Liver (tissue), 3 donors: ENCODE measurements at regions not wholly inside any gene's neighbourhood (a gene's known extent, or its start where the extent isn't known, plus 50 kb on each side); places are given as distances from the start of the nearest gene placed in this dataset.
"Not testable (repeated sequence)": the region's sequence is repeated elsewhere in the genome, so short reads cannot be mapped to it uniquely, and the experiment has no call there.

ENCODE experiments used
- RAD21 ChIP-seq, 2 donors: IDR thresholded peaks; 2 replicates each; pipeline ENCODE4 v1.6.1; 2016; ENCODE audit warnings: antibody characterized with exemption in 2 of 2, mild to moderate bottlenecking in 2 of 2
- SP1 ChIP-seq: IDR thresholded peaks from 2 replicates; pipeline ENCODE4 v1.6.1; 2018; ENCODE audit warnings: antibody characterized with exemption, mild to moderate bottlenecking
- TF ChIP-seq, protein P1 (sequence below): fragments of 150-350 bp; IDR thresholded peaks from 2 replicates; pipeline ENCODE4 v1.5.1; 2017; ENCODE audit warnings: improper control_type of control experiment, low read depth, low read length; ENCODE audit not compliant: missing input control
- TF ChIP-seq, protein P2 (sequence below): IDR thresholded peaks from 2 replicates; pipeline ENCODE4 v1.6.1; 2016; ENCODE audit warnings: antibody characterized with exemption
- donor health status: healthy.
- donor health status: healthy.

DNA sequence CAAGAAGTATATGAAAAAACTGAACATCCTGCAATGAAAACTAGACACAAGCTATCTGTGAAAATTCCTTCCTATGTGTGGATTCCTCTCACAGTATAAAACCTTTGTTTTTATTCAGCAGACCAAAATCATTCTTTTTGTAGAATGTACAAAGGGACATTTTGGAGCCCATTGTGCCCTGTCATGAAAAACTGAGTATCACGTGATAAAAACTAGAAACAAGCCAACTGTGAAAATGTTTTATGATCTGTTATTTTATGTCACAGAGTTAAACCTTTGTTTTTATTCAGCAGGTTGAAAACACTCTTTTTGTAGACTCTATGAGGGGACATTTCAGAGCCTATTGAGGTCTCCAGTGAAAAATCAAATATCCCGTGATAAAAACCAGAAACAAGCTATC, 1667.9 kb upstream of the DEFB115 start:
- TF ChIP-seq, protein P1, sequence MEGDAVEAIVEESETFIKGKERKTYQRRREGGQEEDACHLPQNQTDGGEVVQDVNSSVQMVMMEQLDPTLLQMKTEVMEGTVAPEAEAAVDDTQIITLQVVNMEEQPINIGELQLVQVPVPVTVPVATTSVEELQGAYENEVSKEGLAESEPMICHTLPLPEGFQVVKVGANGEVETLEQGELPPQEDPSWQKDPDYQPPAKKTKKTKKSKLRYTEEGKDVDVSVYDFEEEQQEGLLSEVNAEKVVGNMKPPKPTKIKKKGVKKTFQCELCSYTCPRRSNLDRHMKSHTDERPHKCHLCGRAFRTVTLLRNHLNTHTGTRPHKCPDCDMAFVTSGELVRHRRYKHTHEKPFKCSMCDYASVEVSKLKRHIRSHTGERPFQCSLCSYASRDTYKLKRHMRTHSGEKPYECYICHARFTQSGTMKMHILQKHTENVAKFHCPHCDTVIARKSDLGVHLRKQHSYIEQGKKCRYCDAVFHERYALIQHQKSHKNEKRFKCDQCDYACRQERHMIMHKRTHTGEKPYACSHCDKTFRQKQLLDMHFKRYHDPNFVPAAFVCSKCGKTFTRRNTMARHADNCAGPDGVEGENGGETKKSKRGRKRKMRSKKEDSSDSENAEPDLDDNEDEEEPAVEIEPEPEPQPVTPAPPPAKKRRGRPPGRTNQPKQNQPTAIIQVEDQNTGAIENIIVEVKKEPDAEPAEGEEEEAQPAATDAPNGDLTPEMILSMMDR, result not testable (repeated sequence)
- TF ChIP-seq RAD21 (IDR thresholded peaks at IDR 0.05); SP1: not testable (repeated sequence)
- TF ChIP-seq, protein P2, sequence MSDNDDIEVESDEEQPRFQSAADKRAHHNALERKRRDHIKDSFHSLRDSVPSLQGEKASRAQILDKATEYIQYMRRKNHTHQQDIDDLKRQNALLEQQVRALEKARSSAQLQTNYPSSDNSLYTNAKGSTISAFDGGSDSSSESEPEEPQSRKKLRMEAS, result not testable (repeated sequence)
